ENCODE measurements at regions not wholly inside any gene's neighbourhood (a gene's known extent, or its start where the extent isn't known, plus 50 kb on each side); places are given as distances from the start of the nearest gene placed in this dataset.

- ATAC-seq: no peak
- Histone ChIP-seq H3K9me2 (ENCODE audit: insufficient read depth) (peaks cover 13% of the 10 kb centered on the region; the same call in 1 of the 2 replicates), H3F3A (replicated peaks; ENCODE audit: low read depth) (no peaks in the 10 kb centered on the region), H3K27ac (ENCODE audit: low read depth) (no peak overlapping the region), H3K27me3 (ENCODE audit: insufficient read depth) (no peaks in the 10 kb centered on the region), H2AFZ (peak overlapping the region; percentile 70; the same call in 1 of the 2 replicates), H3K4me2 (no peak overlapping the region), H3K36me3 (ENCODE audit: insufficient read depth) (no peaks in the 10 kb centered on the region), H3K4me3 (no peak overlapping the region), H4K20me1 (replicated peaks; ENCODE audit: insufficient read depth) (no peaks in the 10 kb centered on the region), H3K4me1 (ENCODE audit: insufficient read depth) (peaks cover 14% of the 10 kb centered on the region), H3K79me2 (replicated peaks; ENCODE audit: insufficient read depth) (no peaks in the 10 kb centered on the region)
- H3K9me3 Mint-ChIP-seq: no peaks in the 10 kb centered on the region
- no peaks in the 10 kb centered on the region for H3K27me3 Mint-ChIP-seq (ENCODE audit: insufficient read depth, low read depth, poor library complexity)
- TF ChIP-seq STAT1 (IDR thresholded peaks at IDR 0.05; ENCODE audit: unreplicated experiment) (no peak), EZH2phosphoT487 (IDR thresholded peaks at IDR 0.05; ENCODE audit: unreplicated experiment) (no peak)
- no peak overlapping the region for H3K4me3 Mint-ChIP-seq
- DNase-seq (ENCODE audit: low spot score): no peak
- H3K36me3 Mint-ChIP-seq (ENCODE audit: low read depth): no peaks in the 10 kb centered on the region
- peaks cover 7% of the 10 kb centered on the region for H3K4me1 Mint-ChIP-seq
- H3K27ac Mint-ChIP-seq: no peak overlapping the region
Observed at GRCh38 chr10:22158426-22158825, 59.4 kb downstream of the EBLN1 start.

DNA sequence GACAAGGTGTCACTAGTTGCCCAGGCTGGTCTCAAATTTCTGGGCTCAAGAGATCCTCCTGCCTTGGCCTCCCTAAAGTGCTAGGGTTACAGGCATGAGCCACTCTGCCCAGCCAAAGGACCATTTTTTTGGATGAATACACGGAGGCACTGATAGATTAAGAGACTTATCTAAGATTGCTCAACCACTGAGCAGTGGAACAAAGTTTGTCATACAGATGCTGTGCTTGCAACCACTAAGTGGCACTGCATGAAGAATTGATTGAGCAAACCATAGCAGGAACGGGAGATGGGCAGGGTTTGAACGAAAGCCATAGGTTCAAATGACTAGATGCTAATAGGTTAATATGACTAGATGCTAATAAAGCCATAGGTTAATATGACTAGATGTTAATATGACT lies 61.1 kb downstream of the EBLN1 start:
- no peaks in the 10 kb centered on the region for H4K20me1 ChIP-seq (replicated peaks; ENCODE audit: insufficient read depth)
- H3F3A ChIP-seq (replicated peaks; ENCODE audit: low read depth): no peaks in the 10 kb centered on the region
- Mint-ChIP-seq H3K4me3 (no peak overlapping the region), H3K4me1 (peaks cover 7% of the 10 kb centered on the region), H3K36me3 (ENCODE audit: low read depth) (no peaks in the 10 kb centered on the region; the same call in 2 of the 3 replicates), H3K27me3 (ENCODE audit: insufficient read depth, low read depth, poor library complexity) (no peaks in the 10 kb centered on the region), H3K9me3 (no peaks in the 10 kb centered on the region; the same call in 2 of the 3 replicates), H3K27ac (no peak overlapping the region)
- no peaks in the 10 kb centered on the region for H3K79me2 ChIP-seq (replicated peaks; ENCODE audit: insufficient read depth)
- no peaks in the 10 kb centered on the region for H3K36me3 ChIP-seq (ENCODE audit: insufficient read depth)
- H2AFZ ChIP-seq: no peak overlapping the region
- H3K4me1 ChIP-seq (ENCODE audit: insufficient read depth): peaks cover 14% of the 10 kb centered on the region
- DNase-seq (ENCODE audit: low spot score): no peak
- H3K27ac ChIP-seq (ENCODE audit: low read depth): no peak overlapping the region
- ATAC-seq: no peak
- TF ChIP-seq CTCF (conservative IDR thresholded peaks at IDR 0.05; ENCODE audit: low read depth in 2 of 2) (0 out of 4 replicates have a peak, but pooled peaks of 1 of the 2 experiments have one; percentile 5), JUNB (IDR thresholded peaks at IDR 0.05; ENCODE audit: unreplicated experiment) (no peak)
- H3K4me3 ChIP-seq: no peak overlapping the region
- no peak overlapping the region for H3K4me2 ChIP-seq
- 0 out of 2 replicates have a peak, but pooled peaks cover 6% of the 10 kb centered on the region for H3K9me2 ChIP-seq (ENCODE audit: insufficient read depth)
- no peaks in the 10 kb centered on the region for H3K27me3 ChIP-seq (ENCODE audit: insufficient read depth)

- peaks cover 2% of the 10 kb centered on the region; the same call in 1 of the 3 replicates for H3K9me3 Mint-ChIP-seq
- H3K27ac Mint-ChIP-seq: no peak overlapping the region
- Histone ChIP-seq H3K9me2 (ENCODE audit: insufficient read depth) (0 out of 2 replicates have a peak, but pooled peaks cover 9% of the 10 kb centered on the region), H3K4me2 (no peak overlapping the region), H3K4me3 (no peak overlapping the region), H3K4me1 (ENCODE audit: insufficient read depth) (no peaks in the 10 kb centered on the region), H2AFZ (no peak overlapping the region), H3F3A (replicated peaks; ENCODE audit: low read depth) (no peaks in the 10 kb centered on the region), H3K36me3 (ENCODE audit: insufficient read depth) (no peaks in the 10 kb centered on the region), H4K20me1 (replicated peaks; ENCODE audit: insufficient read depth) (no peaks in the 10 kb centered on the region), H3K27ac (ENCODE audit: low read depth) (no peak overlapping the region), H3K79me2 (replicated peaks; ENCODE audit: insufficient read depth) (no peaks in the 10 kb centered on the region), H3K27me3 (ENCODE audit: insufficient read depth) (no peaks in the 10 kb centered on the region)
- DNase-seq (ENCODE audit: low spot score): no peak
- no peaks in the 10 kb centered on the region; the same call in 2 of the 3 replicates for H3K36me3 Mint-ChIP-seq (ENCODE audit: low read depth)
- no peaks in the 10 kb centered on the region for H3K27me3 Mint-ChIP-seq (ENCODE audit: insufficient read depth, low read depth, poor library complexity)
- H3K4me1 Mint-ChIP-seq: no peaks in the 10 kb centered on the region
- no peak overlapping the region for H3K4me3 Mint-ChIP-seq
- no peak for ATAC-seq
- no peak for TF ChIP-seq REST (IDR thresholded peaks at IDR 0.05; ENCODE audit: unreplicated experiment)
- no peak for TF ChIP-seq NANOG (IDR thresholded peaks at IDR 0.05; ENCODE audit: borderline replicate concordance)
- TF ChIP-seq CREB1 (CRISPR knock-in tag; IDR thresholded peaks at IDR 0.05; ENCODE audit: low read depth): no peak
- TF ChIP-seq STAT1 (IDR thresholded peaks at IDR 0.05; ENCODE audit: unreplicated experiment): no peak
- no peak for TF ChIP-seq ZNF331 (CRISPR knock-in tag; IDR thresholded peaks at IDR 0.05; ENCODE audit: low read depth)
- TF ChIP-seq, protein P1, sequence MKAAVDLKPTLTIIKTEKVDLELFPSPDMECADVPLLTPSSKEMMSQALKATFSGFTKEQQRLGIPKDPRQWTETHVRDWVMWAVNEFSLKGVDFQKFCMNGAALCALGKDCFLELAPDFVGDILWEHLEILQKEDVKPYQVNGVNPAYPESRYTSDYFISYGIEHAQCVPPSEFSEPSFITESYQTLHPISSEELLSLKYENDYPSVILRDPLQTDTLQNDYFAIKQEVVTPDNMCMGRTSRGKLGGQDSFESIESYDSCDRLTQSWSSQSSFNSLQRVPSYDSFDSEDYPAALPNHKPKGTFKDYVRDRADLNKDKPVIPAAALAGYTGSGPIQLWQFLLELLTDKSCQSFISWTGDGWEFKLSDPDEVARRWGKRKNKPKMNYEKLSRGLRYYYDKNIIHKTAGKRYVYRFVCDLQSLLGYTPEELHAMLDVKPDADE (IDR thresholded peaks at IDR 0.05): no peak
- TF ChIP-seq EZH2phosphoT487 (IDR thresholded peaks at IDR 0.05; ENCODE audit: unreplicated experiment): no peak
- TF ChIP-seq JUNB (IDR thresholded peaks at IDR 0.05; ENCODE audit: unreplicated experiment): no peak
Observed at GRCh38 chr10:22152403-22152802, 65.4 kb downstream of the EBLN1 start.
